ENCODE measurements at regions not wholly inside any gene's neighbourhood (a gene's known extent, or its start where the extent isn't known, plus 50 kb on each side); places are given as distances from the start of the nearest gene placed in this dataset.
"Not testable (repeated sequence)": the region's sequence is repeated elsewhere in the genome, so short reads cannot be mapped to it uniquely, and the experiment has no call there.

DNA sequence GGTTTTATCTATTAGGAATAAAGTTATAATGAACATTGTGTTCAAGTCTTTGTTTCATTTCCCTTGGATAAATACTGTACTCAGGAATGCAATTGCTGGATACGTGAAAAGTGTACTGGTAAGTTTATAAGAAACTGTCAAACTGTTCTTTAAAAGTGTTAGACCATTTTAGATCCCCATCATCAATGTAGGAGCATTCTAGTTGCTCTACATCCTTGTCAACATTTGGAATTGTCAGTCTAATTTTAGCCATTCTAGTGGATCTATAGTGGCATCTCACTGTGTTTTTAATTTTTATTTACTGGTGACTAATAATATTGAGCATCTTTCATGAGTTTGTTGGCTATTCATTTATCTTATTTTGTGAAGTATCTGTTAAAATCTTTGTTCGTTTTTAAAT lies 354.0 kb upstream of the NRP1 start:
- no peak for DNase-seq

- DNase-seq = no peak
Measured at GRCh38 chr10:33684211-33684611, 349.7 kb upstream of the NRP1 start.

- no peak for DNase-seq
Measured at GRCh38 chr10:33681595-33681994, 347.1 kb upstream of the NRP1 start.

DNA sequence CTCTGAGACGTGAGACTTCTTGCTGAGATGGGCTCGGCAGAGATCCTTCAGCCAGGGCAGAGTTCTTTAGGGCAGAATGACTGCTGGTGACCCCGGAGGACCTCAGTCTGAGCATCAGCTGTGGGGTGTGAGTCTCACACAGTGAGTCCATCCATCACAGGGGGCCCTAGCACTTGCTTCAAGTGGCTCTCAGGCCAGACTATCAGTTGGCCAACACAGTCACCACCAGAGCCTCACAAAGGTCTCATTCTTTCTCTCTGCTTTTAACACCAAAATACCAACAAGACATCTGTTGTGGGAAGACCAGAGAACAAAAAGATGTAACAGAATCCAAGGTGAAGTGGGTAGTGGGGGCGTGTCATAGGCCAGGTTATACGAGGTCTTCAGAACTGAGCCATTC lies 345.6 kb upstream of the NRP1 start:
- no peak for DNase-seq

DNA sequence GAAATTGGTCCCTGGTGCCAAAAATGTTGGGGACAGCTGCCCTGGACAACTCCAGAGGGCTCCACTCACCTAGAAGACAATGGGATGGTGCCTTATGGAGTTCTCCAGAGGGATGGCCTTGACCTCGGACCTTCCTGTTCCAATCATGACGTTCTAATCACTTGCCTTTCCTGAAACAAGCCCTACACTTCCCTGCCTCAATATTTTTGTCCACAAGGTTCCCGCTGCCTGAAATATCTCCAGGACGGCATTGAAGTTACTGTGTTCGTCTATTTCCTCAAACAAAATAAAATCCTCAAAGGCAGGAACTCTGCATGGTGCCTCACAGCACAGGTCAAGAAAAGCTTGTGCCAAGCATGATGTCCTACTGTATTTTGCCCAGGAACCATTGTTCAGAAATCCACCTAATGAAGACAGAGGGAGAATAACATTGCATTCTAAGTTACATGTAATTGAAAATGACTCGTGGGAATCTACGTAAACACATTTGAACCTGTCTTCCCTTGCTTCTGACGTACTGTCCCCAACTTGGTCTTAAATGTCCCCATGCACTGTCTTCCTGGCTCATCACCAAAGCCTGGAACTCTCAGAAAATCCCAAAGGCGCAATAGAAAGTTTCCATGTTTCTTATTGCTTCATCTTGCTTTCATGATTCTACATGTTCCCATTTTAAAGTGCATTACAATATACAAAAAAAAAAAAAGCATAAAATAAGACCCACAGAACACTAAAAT lies 342.3 kb upstream of the NRP1 start:
- no peak for DNase-seq

DNA sequence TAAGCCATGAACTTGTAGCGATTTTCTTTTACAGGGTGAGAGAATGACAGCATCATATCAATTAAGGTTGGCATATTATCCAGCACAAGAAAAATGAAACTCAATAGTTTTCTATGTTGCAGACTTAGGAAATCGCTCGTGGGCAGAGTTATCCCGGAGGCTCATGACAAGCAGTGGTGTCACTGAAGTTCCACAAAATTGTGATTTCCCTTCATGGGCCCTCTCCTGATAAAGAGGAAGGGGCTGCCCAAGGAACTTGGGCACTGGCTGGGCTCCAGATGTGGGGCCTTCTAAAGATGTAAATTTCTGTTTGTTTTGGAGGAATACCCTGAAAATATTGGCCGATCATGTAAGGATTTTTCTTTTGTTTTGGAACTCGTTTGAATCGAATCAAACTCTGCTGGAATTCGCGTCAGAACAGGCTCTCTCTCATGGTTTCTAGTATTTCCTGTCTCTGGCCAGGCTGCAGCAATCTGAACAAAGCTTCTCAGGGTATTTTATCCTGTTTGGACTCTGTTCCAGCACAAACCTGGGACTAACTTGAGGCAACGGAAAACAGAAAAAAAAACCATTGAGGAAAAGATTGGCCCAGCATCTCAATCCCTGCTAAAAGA lies 340.6 kb upstream of the NRP1 start:
- DNase-seq = no peak

DNA sequence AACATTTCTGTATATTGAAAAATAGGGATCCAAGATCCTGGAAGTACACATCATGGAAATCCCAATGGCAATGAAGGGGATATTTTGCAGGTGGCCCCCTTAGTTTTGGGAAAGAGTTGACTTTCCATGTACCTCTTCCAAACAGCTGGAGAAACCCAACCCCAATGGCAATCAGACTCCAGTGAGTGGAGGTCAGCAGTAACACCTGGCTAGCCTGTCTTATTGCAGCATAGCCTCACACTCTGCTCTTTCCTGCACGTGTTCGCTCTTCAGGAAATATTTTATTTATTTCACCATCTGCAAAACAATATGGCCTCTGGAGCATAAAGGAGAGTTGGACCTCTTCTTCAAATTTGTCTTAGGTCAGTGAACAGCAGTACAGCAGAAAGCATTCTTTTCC lies 340.0 kb upstream of the NRP1 start:
- DNase-seq = no peak

DNA sequence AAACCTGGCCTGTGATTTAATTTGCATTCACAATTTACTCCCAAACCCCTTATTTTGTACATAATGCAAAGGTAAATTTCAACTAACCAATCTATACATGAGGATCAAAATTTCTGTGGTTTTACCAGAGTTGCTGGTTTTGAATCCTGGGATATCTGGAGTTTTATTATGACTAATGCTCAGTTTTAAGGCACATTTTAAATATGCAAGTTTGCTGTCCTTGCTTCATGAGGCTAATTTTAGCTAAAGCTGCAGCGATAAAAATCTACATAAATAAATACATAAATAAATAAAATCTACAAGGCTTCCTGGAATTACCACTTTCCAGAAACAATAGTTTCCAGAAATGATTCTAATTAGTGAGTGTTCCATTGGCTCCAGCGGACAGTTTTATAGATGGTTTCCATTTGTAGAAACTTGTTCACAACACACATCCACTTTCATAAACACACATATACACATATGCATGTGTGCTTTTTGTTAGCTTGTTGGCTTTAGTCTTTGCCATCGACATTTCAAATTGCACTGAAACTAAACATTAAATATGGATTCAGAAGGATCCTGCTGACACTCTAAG lies 339.5 kb upstream of the NRP1 start:
- no peak for DNase-seq

GRCh38 chr10:33669904-33670303 lies 335.4 kb upstream of the NRP1 start:
- DNase-seq = no peak

DNA sequence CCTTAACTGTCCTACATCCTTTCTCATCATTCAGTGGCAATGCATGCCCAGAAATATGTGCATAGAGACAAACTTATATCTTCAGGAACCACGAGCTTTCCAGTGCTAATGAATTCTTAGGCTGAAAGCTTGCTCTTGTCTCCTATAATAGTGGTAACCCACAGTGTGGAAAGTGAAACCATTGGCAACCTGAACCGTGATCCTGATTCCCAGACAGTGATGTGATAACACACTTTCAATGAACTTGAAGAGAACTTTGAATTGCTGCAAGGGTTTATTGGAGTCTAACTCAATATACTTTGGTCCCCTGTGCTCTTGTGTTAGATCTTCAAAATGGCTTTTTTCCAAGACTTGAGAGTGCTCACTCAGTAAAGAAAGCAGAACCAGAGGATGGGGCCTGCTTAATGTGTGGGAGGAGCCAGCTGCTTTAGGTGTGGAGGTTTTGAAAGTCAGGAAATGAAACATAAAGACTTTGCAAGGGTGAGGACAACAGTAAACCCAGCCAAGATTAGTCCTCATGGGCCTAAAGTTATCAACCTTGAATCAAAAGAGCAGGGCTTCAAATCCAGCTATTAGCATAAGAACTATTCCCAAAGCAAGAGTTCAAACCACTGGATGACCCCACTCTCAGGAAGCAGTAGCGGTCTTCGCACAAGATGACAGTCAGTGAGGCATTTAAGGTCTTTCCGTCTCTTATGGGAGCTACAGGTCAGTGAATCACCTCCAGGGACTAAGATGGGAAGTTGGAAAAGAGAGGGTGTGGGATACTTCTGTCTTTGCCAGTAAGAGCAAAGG lies 332.4 kb upstream of the NRP1 start:
- DNase-seq = no peak

GRCh38 chr10:33665501-33665900 lies 331.0 kb upstream of the NRP1 start:
- DNase-seq = no peak

GRCh38 chr10:33664070-33664469 lies 329.6 kb upstream of the NRP1 start:
- DNase-seq = no peak

GRCh38 chr10:33661580-33662336 lies 327.3 kb upstream of the NRP1 start:
- peak; percentile 60 for DNase-seq

DNA sequence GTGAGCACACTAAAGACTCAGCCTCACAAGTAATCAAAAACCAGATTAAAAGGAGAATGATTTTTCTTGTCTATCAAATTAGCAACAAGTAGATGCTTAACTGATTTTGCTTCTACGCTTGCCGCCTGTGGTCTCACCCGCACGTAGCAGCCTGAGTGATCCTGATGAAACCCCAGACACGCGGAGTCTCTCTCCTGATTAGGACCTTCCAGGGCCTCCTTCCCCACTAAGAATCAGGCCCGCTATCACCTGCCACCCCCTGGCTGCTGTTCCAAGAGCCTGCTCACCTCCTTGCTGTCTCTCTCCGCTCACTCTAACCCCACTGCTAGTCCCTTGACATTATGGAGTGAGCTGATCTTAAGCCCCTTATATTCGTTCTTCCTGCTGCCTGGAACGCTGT lies 325.9 kb upstream of the NRP1 start:
- DNase-seq = no peak

DNA sequence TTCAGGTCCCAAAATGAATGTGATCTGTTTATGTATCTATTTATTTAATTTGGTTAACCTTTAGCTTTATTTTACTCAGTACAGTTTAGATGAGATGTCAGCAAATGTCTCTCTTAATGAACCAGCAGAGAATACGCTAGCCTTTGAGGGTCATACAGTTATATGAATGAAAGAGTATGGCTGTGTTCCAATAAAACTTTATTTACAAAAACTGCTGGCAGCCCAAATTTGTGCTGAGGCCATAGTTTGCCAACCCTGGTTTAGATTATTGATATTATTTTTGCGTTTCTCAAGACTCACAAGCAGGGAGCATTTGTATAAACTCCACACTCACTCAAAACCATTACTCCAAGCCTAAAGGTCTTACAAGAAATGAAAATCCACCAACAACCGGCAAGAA lies 323.4 kb upstream of the NRP1 start:
- no peak for DNase-seq

DNA sequence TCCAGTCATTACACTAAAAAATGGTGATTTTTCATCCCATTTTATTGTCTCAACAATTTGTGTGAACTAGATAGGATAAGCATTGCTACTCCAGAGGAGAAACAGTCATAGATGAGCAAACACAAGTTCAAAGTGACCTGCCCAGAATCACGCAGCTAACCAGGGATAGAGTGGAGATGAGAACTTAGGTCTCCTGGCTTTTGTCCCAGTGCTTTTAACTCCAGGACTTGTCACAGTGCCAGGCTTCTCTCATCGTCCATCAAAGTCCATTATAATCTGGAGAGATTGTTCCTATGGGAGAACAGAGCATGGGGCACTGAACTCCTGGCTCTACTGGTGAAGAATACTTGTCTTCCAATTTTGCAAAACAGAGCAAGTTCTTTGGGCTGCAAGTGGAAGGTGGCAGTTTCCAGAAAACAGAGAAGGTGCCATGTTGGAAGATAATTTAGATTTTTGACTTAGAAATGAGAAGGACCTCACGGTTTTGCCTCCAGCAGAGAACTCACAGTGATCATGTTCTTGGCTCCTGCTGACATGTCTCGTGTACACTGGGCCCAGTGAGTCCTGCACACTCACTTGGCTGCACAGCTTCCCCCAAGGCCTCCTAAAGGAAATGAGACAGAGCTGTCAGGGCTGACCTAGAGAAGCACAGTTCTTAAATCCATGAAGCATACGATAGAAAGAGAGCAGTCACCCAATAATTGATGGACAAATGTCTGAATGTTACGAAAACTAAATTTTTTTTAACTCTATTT lies 322.9 kb upstream of the NRP1 start:
- peak; percentile 19 for DNase-seq

DNA sequence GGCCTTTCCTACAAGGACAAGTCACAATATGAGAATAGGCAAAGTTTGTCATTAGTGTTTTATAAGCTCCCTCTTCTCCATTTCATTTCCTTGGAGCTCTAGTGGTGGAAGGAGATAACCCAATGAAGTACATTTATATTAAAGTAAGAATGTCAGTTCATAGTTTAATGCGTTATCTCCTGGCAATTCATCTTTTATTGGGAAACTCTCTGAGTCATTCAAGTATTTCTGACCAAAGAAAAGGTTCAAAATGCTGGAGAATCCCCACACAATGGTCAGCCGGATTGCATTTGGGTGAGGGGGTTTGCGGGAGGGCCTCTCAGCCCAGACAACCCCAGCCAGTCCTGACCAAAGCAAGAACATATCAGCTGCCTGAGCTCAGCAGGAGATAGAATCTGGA lies 321.5 kb upstream of the NRP1 start:
- no peak for DNase-seq

GRCh38 chr10:33655165-33655815 lies 320.8 kb upstream of the NRP1 start:
- DNase-seq = no peak

- no peak for DNase-seq
Measured at GRCh38 chr10:33653584-33654367, 319.3 kb upstream of the NRP1 start.

DNA sequence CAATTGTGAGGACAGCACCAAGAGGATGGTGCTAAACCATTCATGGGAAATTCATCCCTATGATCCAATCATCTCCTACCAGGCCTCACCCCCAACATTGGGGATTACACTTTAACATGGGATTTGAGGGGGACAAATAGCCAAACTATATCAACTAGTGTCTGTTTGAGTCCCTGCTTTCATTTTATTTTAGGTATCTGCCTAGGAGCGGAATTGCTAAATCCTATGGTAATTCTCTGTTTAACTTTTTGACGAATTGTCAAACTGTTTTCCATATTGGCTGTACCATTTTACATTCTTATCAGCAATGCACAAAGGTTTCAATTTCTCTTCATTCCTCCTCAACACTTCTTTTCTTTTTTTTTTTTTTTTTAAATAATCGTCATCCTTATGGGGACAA lies 318.4 kb upstream of the NRP1 start:
- no peak for DNase-seq

DNA sequence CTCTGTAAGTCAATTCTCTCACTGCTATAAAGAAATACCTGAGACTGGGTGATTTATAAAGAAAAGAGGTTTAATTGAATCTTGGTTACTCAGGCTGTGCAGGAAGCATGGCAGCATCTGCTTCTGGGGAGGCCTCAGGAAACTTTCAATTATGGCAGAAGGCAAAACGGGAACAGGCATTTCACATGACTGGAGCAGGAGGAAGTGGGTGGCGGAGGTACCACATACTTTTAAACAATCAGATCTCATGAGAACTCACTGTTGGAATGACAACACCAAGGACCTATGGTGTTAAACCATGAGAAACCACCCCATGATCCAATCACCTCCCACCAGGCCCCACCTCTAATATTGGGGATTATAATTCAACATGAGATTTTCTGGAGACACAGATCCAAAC lies 315.7 kb upstream of the NRP1 start:
- not testable (repeated sequence) for DNase-seq

All from NCI-H2029 (cell line).